ENCODE measurements at regions not wholly inside any gene's neighbourhood (a gene's known extent, or its start where the extent isn't known, plus 50 kb on each side); places are given as distances from the start of the nearest gene placed in this dataset.

GRCh38 chr9:135299239-135299590 lies 180.4 kb upstream of the PPP1R26 start:
- Histone ChIP-seq H3K79me2 (ENCODE audit: low read depth) (no peaks in the 10 kb centered on the region), H3K9ac (no peak overlapping the region), H3K9me3 (ENCODE audit: low read depth) (no peaks in the 10 kb centered on the region), H3K4me2 (no peak overlapping the region), H3F3A (ENCODE audit: low read depth) (no peaks in the 10 kb centered on the region), H4K20me1 (ENCODE audit: low read depth) (no peaks in the 10 kb centered on the region), H2AFZ (replicated peaks) (no peak overlapping the region), H3K4me1 (no peaks in the 10 kb centered on the region), H3K27me3 (no peaks in the 10 kb centered on the region), H3K36me3 (no peaks in the 10 kb centered on the region), H3K27ac (no peak overlapping the region), H3K4me3 (no peak overlapping the region)
- DNase-seq (ENCODE audit: low spot score) = no peak
- Mint-ChIP-seq H3K9me3 (peaks cover 3% of the 10 kb centered on the region), H3K27ac (peak overlapping the region; percentile 29), H3K4me3 (no peak overlapping the region), H3K27me3 (ENCODE audit: insufficient read depth, low read depth) (peaks cover 20% of the 10 kb centered on the region), H3K36me3 (no peaks in the 10 kb centered on the region), H3K4me1 (peaks cover 10% of the 10 kb centered on the region)
- TF ChIP-seq CTCF (IDR thresholded peaks at IDR 0.05) (no peak), EZH2 (IDR thresholded peaks at IDR 0.05) (no peak), EZH2phosphoT487 (IDR thresholded peaks at IDR 0.05) (no peak)

- Histone ChIP-seq H2AFZ (replicated peaks) (no peak overlapping the region), H3K4me3 (no peak overlapping the region), H3K36me3 (no peaks in the 10 kb centered on the region), H3K9ac (no peak overlapping the region), H3K4me1 (no peaks in the 10 kb centered on the region), H3K4me2 (no peak overlapping the region), H3F3A (ENCODE audit: low read depth) (no peaks in the 10 kb centered on the region), H3K27me3 (no peaks in the 10 kb centered on the region), H3K79me2 (ENCODE audit: low read depth) (no peaks in the 10 kb centered on the region), H3K27ac (no peak overlapping the region), H4K20me1 (ENCODE audit: low read depth) (no peaks in the 10 kb centered on the region), H3K9me3 (ENCODE audit: low read depth) (no peaks in the 10 kb centered on the region)
- no peak for DNase-seq (ENCODE audit: low spot score)
- Mint-ChIP-seq H3K27me3 (ENCODE audit: insufficient read depth, low read depth) (peaks cover 20% of the 10 kb centered on the region), H3K9me3 (peaks cover 5% of the 10 kb centered on the region), H3K4me1 (peaks cover 10% of the 10 kb centered on the region), H3K4me3 (no peak overlapping the region), H3K27ac (no peak overlapping the region), H3K36me3 (no peaks in the 10 kb centered on the region)
- TF ChIP-seq EZH2 (IDR thresholded peaks at IDR 0.05) (no peak), CTCF (IDR thresholded peaks at IDR 0.05) (no peak), EZH2phosphoT487 (IDR thresholded peaks at IDR 0.05) (no peak)
Observed at GRCh38 chr9:135299651-135300345, 179.8 kb upstream of the PPP1R26 start.

- Mint-ChIP-seq H3K36me3 (no peaks in the 10 kb centered on the region), H3K9me3 (peaks cover 5% of the 10 kb centered on the region), H3K4me1 (peaks cover 10% of the 10 kb centered on the region), H3K27me3 (ENCODE audit: insufficient read depth, low read depth) (peaks cover 20% of the 10 kb centered on the region), H3K27ac (no peak overlapping the region), H3K4me3 (no peak overlapping the region)
- Histone ChIP-seq H3K27me3 (no peaks in the 10 kb centered on the region), H3F3A (ENCODE audit: low read depth) (no peaks in the 10 kb centered on the region), H3K4me2 (no peak overlapping the region), H3K9ac (no peak overlapping the region), H3K4me3 (no peak overlapping the region), H4K20me1 (ENCODE audit: low read depth) (no peaks in the 10 kb centered on the region), H3K36me3 (no peaks in the 10 kb centered on the region), H3K79me2 (ENCODE audit: low read depth) (no peaks in the 10 kb centered on the region), H3K27ac (no peak overlapping the region), H3K9me3 (ENCODE audit: low read depth) (no peaks in the 10 kb centered on the region), H3K4me1 (no peaks in the 10 kb centered on the region), H2AFZ (replicated peaks) (no peak overlapping the region)
- DNase-seq (ENCODE audit: low spot score) = no peak
- TF ChIP-seq EZH2phosphoT487 (IDR thresholded peaks at IDR 0.05) = no peak
- no peak for TF ChIP-seq EZH2 (IDR thresholded peaks at IDR 0.05)
- no peak for TF ChIP-seq CTCF (IDR thresholded peaks at IDR 0.05)
Observed at GRCh38 chr9:135300346-135301141, 179.0 kb upstream of the PPP1R26 start.
